ENCODE measurements at regions not wholly inside any gene's neighbourhood (a gene's known extent, or its start where the extent isn't known, plus 50 kb on each side); places are given as distances from the start of the nearest gene placed in this dataset.

GRCh38 chr2:67340133-67341011 lies 56.8 kb upstream of the ETAA1 start:
- no peak for DNase-seq (ENCODE audit: low read depth)

GRCh38 chr2:67341012-67341318 lies 56.2 kb upstream of the ETAA1 start:
- no peak for DNase-seq (ENCODE audit: low read depth)

GRCh38 chr2:67341336-67341735 lies 55.8 kb upstream of the ETAA1 start:
- DNase-seq (ENCODE audit: low read depth) = no peak

GRCh38 chr2:67342394-67342793 lies 54.7 kb upstream of the ETAA1 start:
- DNase-seq (ENCODE audit: low read depth) = no peak

- DNase-seq (ENCODE audit: low read depth) = no peak
Observed at GRCh38 chr2:67346718-67347407, 50.3 kb upstream of the ETAA1 start.
